Breast epithelium (tissue), 3 donors: ENCODE measurements at regions not wholly inside any gene's neighbourhood (a gene's known extent, or its start where the extent isn't known, plus 50 kb on each side); places are given as distances from the start of the nearest gene placed in this dataset.

Experiments used
- POLR2AphosphoS5 ChIP-seq, 3 donors: sonication (generic); formaldehyde crosslinking; IDR thresholded peaks; one replicate each; pipeline ENCODE4 v1.6.1; 2017; ENCODE audit warnings: antibody characterized with exemption in 3 of 3
- TF ChIP-seq, protein P1 (sequence below), 3 donors: fragments of 450-650 bp; IDR thresholded peaks; one replicate each; pipeline ENCODE4 v1.5.1; 2016 to 2017; ENCODE audit warnings: antibody characterized with exemption in 3 of 3, mild to moderate bottlenecking in 3 of 3, moderate library complexity in 3 of 3

DNA sequence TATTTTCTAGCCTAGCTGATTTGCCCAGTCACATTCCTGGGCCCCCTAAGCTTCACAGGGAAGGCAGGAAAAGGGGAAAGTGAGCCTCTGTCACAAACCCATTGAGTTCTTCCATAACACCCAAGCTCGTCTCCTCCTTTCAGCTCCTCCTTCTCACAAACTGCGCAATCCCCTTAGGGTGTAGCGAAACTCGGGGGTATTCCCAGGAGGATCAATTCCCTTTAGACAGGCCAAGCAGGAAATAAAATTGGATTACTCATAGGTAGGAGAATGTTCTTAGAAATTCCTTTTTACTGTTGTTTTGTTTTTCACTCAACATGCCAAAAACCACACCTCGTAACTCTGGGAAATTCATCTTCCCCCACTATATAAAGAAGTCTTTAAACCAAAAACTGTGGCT lies 139.3 kb downstream of the IRS2 start:
- TF ChIP-seq, protein P1, sequence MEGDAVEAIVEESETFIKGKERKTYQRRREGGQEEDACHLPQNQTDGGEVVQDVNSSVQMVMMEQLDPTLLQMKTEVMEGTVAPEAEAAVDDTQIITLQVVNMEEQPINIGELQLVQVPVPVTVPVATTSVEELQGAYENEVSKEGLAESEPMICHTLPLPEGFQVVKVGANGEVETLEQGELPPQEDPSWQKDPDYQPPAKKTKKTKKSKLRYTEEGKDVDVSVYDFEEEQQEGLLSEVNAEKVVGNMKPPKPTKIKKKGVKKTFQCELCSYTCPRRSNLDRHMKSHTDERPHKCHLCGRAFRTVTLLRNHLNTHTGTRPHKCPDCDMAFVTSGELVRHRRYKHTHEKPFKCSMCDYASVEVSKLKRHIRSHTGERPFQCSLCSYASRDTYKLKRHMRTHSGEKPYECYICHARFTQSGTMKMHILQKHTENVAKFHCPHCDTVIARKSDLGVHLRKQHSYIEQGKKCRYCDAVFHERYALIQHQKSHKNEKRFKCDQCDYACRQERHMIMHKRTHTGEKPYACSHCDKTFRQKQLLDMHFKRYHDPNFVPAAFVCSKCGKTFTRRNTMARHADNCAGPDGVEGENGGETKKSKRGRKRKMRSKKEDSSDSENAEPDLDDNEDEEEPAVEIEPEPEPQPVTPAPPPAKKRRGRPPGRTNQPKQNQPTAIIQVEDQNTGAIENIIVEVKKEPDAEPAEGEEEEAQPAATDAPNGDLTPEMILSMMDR (IDR thresholded peaks at IDR 0.05) = no peak
- TF ChIP-seq POLR2AphosphoS5 (IDR thresholded peaks at IDR 0.05) = no peak
